Ovary (tissue), 3 donors: ENCODE measurements at regions not wholly inside any gene's neighbourhood (a gene's known extent, or its start where the extent isn't known, plus 50 kb on each side); places are given as distances from the start of the nearest gene placed in this dataset.

ENCODE experiments used
- EP300 ChIP-seq: sonication (generic); formaldehyde crosslinking; IDR thresholded peaks from one replicate; pipeline ENCODE4 v1.6.1; 2017; ENCODE audit warnings: antibody characterized with exemption
- POLR2A ChIP-seq: fragments of 450-650 bp; IDR thresholded peaks from one replicate; pipeline ENCODE4 v1.6.1; 2017; ENCODE audit warnings: antibody characterized with exemption, mild to moderate bottlenecking, moderate library complexity
- TF ChIP-seq, protein P1 (sequence below), 3 donors: fragments of 450-650 bp in 2 of 3; fragments of 200-600 bp in 1 of 3; IDR thresholded peaks; one replicate each; pipeline versions ENCODE4 v1.5.1 to v1.8.0; 2016 to 2022; ENCODE audit warnings: antibody characterized with exemption in 3 of 3, mild to moderate bottlenecking in 1 of 3
- donor health status: DM: no; HTN: no; CAD: no.

DNA sequence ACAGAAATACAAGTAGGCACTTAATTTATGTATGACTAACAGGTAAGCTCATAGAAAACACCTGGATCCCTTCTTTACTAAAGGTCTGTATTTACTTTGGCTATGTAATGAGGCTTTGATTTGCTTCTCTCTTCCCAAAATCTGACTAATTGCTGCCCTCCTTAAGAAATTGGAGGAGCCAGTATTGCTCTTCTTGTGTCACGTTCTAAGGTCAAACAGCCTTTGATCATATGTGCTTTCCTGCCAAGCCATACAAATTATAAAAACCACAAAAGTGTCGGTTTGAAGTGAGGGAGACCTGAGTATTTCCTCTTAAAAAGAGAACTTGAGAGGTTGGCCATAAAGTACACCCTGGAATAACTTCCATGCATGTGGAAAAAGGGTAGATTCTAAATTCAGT is 112.1 kb upstream of the MB21D2 start:
- TF ChIP-seq, protein P1, sequence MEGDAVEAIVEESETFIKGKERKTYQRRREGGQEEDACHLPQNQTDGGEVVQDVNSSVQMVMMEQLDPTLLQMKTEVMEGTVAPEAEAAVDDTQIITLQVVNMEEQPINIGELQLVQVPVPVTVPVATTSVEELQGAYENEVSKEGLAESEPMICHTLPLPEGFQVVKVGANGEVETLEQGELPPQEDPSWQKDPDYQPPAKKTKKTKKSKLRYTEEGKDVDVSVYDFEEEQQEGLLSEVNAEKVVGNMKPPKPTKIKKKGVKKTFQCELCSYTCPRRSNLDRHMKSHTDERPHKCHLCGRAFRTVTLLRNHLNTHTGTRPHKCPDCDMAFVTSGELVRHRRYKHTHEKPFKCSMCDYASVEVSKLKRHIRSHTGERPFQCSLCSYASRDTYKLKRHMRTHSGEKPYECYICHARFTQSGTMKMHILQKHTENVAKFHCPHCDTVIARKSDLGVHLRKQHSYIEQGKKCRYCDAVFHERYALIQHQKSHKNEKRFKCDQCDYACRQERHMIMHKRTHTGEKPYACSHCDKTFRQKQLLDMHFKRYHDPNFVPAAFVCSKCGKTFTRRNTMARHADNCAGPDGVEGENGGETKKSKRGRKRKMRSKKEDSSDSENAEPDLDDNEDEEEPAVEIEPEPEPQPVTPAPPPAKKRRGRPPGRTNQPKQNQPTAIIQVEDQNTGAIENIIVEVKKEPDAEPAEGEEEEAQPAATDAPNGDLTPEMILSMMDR (IDR thresholded peaks at IDR 0.05), result no peak
- TF ChIP-seq POLR2A, result no peak
- no peak for TF ChIP-seq EP300
